ENCODE measurements at regions not wholly inside any gene's neighbourhood (a gene's known extent, or its start where the extent isn't known, plus 50 kb on each side); places are given as distances from the start of the nearest gene placed in this dataset.
A peak's percentile ranks its signal among the peaks of the same experiment; 100 is the strongest.

DNA sequence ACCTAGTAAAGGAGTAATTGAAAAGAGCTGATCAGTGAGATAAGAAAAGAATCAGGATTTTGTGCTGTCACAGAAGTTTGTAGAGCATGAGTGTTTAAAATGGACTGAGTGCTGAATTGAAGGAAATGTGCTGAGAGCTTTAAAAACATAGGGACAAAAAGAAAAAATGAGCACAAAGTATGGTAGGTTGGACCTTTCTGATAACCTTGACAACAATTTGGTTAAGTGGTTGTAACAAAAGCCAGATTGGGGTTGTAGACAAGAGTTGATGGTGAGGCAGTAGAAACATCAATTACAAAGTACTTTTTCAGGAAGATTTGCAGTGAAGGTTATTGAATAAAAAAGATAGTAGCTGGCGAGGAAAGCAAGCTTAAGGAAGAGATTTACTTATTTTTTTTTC is 674.7 kb upstream of the KIF2B start:
- peaks cover 7% of the 10 kb centered on the region for H3K4me1 Mint-ChIP-seq
- no peak for DNase-seq (ENCODE audit: low spot score in 2 of 2, unreplicated experiment in 2 of 2)
- TF ChIP-seq, protein P1, sequence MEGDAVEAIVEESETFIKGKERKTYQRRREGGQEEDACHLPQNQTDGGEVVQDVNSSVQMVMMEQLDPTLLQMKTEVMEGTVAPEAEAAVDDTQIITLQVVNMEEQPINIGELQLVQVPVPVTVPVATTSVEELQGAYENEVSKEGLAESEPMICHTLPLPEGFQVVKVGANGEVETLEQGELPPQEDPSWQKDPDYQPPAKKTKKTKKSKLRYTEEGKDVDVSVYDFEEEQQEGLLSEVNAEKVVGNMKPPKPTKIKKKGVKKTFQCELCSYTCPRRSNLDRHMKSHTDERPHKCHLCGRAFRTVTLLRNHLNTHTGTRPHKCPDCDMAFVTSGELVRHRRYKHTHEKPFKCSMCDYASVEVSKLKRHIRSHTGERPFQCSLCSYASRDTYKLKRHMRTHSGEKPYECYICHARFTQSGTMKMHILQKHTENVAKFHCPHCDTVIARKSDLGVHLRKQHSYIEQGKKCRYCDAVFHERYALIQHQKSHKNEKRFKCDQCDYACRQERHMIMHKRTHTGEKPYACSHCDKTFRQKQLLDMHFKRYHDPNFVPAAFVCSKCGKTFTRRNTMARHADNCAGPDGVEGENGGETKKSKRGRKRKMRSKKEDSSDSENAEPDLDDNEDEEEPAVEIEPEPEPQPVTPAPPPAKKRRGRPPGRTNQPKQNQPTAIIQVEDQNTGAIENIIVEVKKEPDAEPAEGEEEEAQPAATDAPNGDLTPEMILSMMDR (IDR thresholded peaks at IDR 0.05; ENCODE audit: unreplicated experiment): no peak
- no peaks in the 10 kb centered on the region for H3K36me3 Mint-ChIP-seq
- no peak overlapping the region for H3K4me3 Mint-ChIP-seq
- peaks cover 3% of the 10 kb centered on the region for H3K27me3 Mint-ChIP-seq (ENCODE audit: low read depth)
- H3K9me3 Mint-ChIP-seq: no peaks in the 10 kb centered on the region
- no peak overlapping the region for H3K27ac Mint-ChIP-seq

DNA sequence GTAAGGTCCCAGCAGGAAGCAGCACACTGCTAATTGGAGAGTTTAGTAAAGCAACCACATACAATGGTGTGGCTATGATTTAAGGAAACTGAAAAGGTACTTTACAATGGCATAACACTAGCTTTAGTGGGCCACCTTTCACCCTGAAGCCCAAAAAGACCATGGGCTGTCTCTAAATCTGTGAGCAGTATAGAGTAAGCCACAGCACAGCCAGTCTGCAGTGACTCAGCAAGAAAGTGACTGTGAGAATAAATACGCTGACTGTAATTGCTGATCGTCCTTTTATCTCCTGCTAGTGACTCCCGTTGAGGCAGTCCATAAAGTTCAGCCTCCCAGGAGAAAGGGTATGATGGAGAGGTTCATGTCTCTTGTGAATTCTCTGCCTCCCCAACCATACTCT is 679.8 kb upstream of the KIF2B start:
- Mint-ChIP-seq H3K9me3 (no peaks in the 10 kb centered on the region), H3K36me3 (no peaks in the 10 kb centered on the region), H3K27ac (no peak overlapping the region), H3K4me3 (no peak overlapping the region), H3K4me1 (peaks cover 25% of the 10 kb centered on the region), H3K27me3 (ENCODE audit: low read depth) (peaks cover 2% of the 10 kb centered on the region)
- TF ChIP-seq, protein P1 (IDR thresholded peaks at IDR 0.05; ENCODE audit: unreplicated experiment): no peak
- DNase-seq (ENCODE audit: low spot score in 2 of 2, unreplicated experiment in 2 of 2): no peak

DNA sequence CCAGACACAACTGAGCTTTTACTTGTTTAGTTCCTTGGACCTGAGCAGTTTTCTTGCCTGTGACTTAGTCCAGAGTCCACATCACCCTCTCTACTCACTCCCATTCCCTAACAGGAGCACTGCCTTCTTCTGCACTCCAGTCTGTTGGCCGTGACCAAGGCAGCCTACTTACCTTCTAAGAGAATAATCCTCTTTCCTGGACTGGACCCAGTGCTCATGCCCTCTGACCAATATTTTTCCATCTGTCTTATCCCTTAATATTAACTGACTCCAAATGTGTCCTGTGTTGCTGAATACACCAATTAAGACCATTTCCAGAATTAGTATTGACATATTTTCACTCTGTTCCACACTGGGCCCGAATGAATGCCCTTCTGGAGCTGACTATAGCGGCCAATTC is 681.0 kb upstream of the KIF2B start:
- Mint-ChIP-seq H3K4me3 (no peak overlapping the region), H3K4me1 (peaks cover 36% of the 10 kb centered on the region), H3K27me3 (ENCODE audit: low read depth) (peaks cover 2% of the 10 kb centered on the region), H3K36me3 (no peaks in the 10 kb centered on the region), H3K27ac (no peak overlapping the region), H3K9me3 (no peaks in the 10 kb centered on the region)
- TF ChIP-seq, protein P1 (IDR thresholded peaks at IDR 0.05; ENCODE audit: unreplicated experiment): no peak
- no peak for DNase-seq (ENCODE audit: low spot score in 2 of 2, unreplicated experiment in 2 of 2)

DNA sequence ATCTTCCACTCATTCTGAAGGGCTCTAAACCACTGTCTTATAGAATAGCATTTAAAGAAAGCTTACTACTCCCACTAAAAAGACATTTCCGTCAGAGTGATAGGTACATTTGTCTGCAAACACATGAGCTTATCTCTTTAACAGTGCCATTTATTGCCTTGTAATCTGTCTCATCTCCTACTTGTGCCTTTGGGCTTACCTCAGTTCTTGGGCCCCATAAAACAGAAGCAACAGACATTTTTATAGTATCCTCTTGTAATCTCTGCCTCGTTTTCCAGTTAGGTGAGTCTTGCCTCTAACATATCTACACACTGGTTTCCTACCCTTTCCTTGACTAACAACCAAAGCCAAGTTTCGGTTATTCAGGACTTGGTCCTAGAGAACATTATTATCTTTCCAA is 681.4 kb upstream of the KIF2B start:
- Mint-ChIP-seq H3K4me3 (no peak overlapping the region), H3K27me3 (ENCODE audit: low read depth) (peaks cover 2% of the 10 kb centered on the region)
- TF ChIP-seq, protein P1 (IDR thresholded peaks at IDR 0.05; ENCODE audit: unreplicated experiment): no peak

DNA sequence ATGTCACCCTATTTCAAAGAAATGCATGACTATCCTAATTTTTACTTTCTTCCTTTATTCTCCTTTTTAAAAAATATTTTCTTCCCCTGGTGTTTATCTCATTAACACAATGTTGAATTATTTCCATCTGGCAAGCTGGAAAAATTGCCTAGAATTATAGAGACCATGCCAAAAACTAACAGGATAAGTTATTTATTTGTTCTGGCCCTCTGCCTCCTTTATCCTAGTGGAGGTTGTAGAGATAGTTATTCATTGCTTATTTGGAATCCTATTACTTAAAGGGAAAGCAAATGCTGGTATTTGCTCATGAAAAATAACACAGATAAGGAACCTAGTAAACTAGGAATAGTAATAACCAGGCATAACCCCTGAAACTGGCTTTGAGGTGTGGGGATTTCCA is 684.9 kb upstream of the KIF2B start:
- Mint-ChIP-seq H3K27me3 (ENCODE audit: low read depth) (no peaks in the 10 kb centered on the region), H3K4me1 (peaks cover 44% of the 10 kb centered on the region), H3K36me3 (no peaks in the 10 kb centered on the region), H3K9me3 (no peaks in the 10 kb centered on the region), H3K4me3 (no peak overlapping the region), H3K27ac (no peak overlapping the region)
- TF ChIP-seq, protein P1 (IDR thresholded peaks at IDR 0.05; ENCODE audit: unreplicated experiment): no peak
- DNase-seq (ENCODE audit: low spot score in 2 of 2, unreplicated experiment in 2 of 2): no peak

More for the DNA sequence above, 681.4 kb upstream of the KIF2B start:
- no peaks in the 10 kb centered on the region for H3K36me3 Mint-ChIP-seq
- no peak overlapping the region for H3K27ac Mint-ChIP-seq
- H3K4me1 Mint-ChIP-seq: peaks cover 38% of the 10 kb centered on the region
- H3K9me3 Mint-ChIP-seq: no peaks in the 10 kb centered on the region
- no peak for DNase-seq (ENCODE audit: low spot score in 2 of 2, unreplicated experiment in 2 of 2)

DNA sequence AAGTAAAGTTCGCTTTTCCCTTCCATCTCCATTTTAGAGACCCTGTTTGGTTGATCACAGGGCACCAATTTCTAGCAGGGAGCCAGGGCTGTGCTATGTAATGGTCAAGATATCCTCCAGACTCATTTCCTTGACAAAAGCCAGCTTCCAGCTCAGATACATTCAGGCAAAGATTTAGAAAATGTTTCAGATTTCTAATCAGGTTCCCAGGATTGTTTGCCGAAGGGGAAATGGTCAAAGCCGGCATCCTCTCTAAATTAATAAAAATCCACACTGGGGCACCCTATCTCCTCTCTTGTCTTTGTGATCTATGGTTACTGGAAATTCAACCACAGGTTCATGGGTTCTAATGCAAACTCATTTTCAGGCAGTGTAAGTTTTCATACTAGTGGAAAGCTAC is 686.8 kb upstream of the KIF2B start:
- peaks cover 37% of the 10 kb centered on the region for H3K4me1 Mint-ChIP-seq
- H3K27me3 Mint-ChIP-seq (ENCODE audit: low read depth): no peaks in the 10 kb centered on the region
- DNase-seq (ENCODE audit: low spot score in 2 of 2, unreplicated experiment in 2 of 2): no peak
- TF ChIP-seq, protein P1 (IDR thresholded peaks at IDR 0.05; ENCODE audit: unreplicated experiment): no peak
- H3K4me3 Mint-ChIP-seq: no peak overlapping the region
- no peaks in the 10 kb centered on the region for H3K36me3 Mint-ChIP-seq
- peaks cover under 1% of the 10 kb centered on the region for H3K9me3 Mint-ChIP-seq
- peak overlapping the region; percentile 41 for H3K27ac Mint-ChIP-seq

Measured in mesothelial cell of epicardium (in vitro differentiated cells).